Progenitor cell of endocrine pancreas (in vitro differentiated cells): ENCODE measurements at regions not wholly inside any gene's neighbourhood (a gene's known extent, or its start where the extent isn't known, plus 50 kb on each side); places are given as distances from the start of the nearest gene placed in this dataset.

ENCODE experiments used
- DNase-seq: peaks from one replicate; pipeline ENCODE4 v3.0.0; 2021; ENCODE audit warnings: low spot score; ENCODE audit not compliant: unreplicated experiment
- H3K27ac Mint-ChIP-seq: 2 replicates; pipeline ENCODE4 v1.8.0; 2021; ENCODE audit warnings: mild to moderate bottlenecking, moderate library complexity, mixed read lengths
- H3K27me3 Mint-ChIP-seq: 2 replicates; pipeline ENCODE4 v1.8.0; 2021; ENCODE audit warnings: mixed read lengths
- H3K36me3 Mint-ChIP-seq: 2 replicates; pipeline ENCODE4 v1.8.0; 2022; ENCODE audit warnings: mixed read lengths; ENCODE audit not compliant: insufficient read depth
- H3K4me1 Mint-ChIP-seq: 2 replicates; pipeline ENCODE4 v1.8.0; 2021; ENCODE audit warnings: low read depth, mixed read lengths
- H3K4me3 Mint-ChIP-seq: 2 replicates; pipeline ENCODE4 v1.8.0; 2021; ENCODE audit warnings: low read depth, mild to moderate bottlenecking, moderate library complexity, mixed read lengths
- H3K9me3 Mint-ChIP-seq: 2 replicates; pipeline ENCODE4 v1.8.0; 2021; ENCODE audit warnings: low read depth, mixed read lengths
- CTCF ChIP-seq: fragments of 200-600 bp; sonication (generic); IDR thresholded peaks from one replicate; pipeline ENCODE4 v1.5.0; 2021; ENCODE audit warnings: antibody characterized with exemption, mild to moderate bottlenecking; ENCODE audit not compliant: unreplicated experiment

GRCh38 chr5:68161156-68161555, 54.4 kb upstream of the PIK3R1 start:
- H3K4me3 Mint-ChIP-seq = no peak overlapping the region
- no peaks in the 10 kb centered on the region for H3K4me1 Mint-ChIP-seq
- H3K36me3 Mint-ChIP-seq = no peaks in the 10 kb centered on the region
- TF ChIP-seq CTCF = no peak
- no peaks in the 10 kb centered on the region for H3K9me3 Mint-ChIP-seq
- H3K27me3 Mint-ChIP-seq = no peaks in the 10 kb centered on the region
- H3K27ac Mint-ChIP-seq = no peak overlapping the region
- no peak for DNase-seq

- no peak for TF ChIP-seq CTCF
- no peaks in the 10 kb centered on the region for H3K9me3 Mint-ChIP-seq
These were observed 56.2 kb upstream of the PIK3R1 start for GRCh38 chr5:68159224-68159951.

GRCh38 chr5:68155940-68156339, 59.6 kb upstream of the PIK3R1 start:
- no peak for DNase-seq
- H3K27me3 Mint-ChIP-seq = no peaks in the 10 kb centered on the region
- no peak for TF ChIP-seq CTCF
- no peak overlapping the region for H3K27ac Mint-ChIP-seq
- no peaks in the 10 kb centered on the region for H3K4me1 Mint-ChIP-seq
- H3K4me3 Mint-ChIP-seq = no peak overlapping the region
- no peaks in the 10 kb centered on the region for H3K36me3 Mint-ChIP-seq
- H3K9me3 Mint-ChIP-seq = no peaks in the 10 kb centered on the region

More at GRCh38 chr5:68159224-68159951, 56.2 kb upstream of the PIK3R1 start:
- Mint-ChIP-seq H3K4me3 (no peak overlapping the region), H3K36me3 (no peaks in the 10 kb centered on the region), H3K27ac (no peak overlapping the region), H3K27me3 (no peaks in the 10 kb centered on the region), H3K4me1 (no peaks in the 10 kb centered on the region)
- no peak for DNase-seq

GRCh38 chr5:68154119-68154857, 61.3 kb upstream of the PIK3R1 start:
- no peak for TF ChIP-seq CTCF
- Mint-ChIP-seq H3K27ac (no peak overlapping the region), H3K4me1 (no peaks in the 10 kb centered on the region), H3K36me3 (no peaks in the 10 kb centered on the region), H3K27me3 (no peaks in the 10 kb centered on the region), H3K4me3 (no peak overlapping the region), H3K9me3 (no peaks in the 10 kb centered on the region)
- no peak for DNase-seq

- Mint-ChIP-seq H3K4me1 (no peaks in the 10 kb centered on the region), H3K36me3 (no peaks in the 10 kb centered on the region), H3K9me3 (no peaks in the 10 kb centered on the region), H3K27ac (no peak overlapping the region), H3K27me3 (no peaks in the 10 kb centered on the region), H3K4me3 (no peak overlapping the region)
- no peak for TF ChIP-seq CTCF
- DNase-seq = no peak
These were observed 63.7 kb upstream of the PIK3R1 start for GRCh38 chr5:68151812-68152211.
